LNCaP clone FGC (cell line): ENCODE measurements at regions not wholly inside any gene's neighbourhood (a gene's known extent, or its start where the extent isn't known, plus 50 kb on each side); places are given as distances from the start of the nearest gene placed in this dataset.

Experiments used
- DNase-seq: peaks from one replicate; pipeline ENCODE4 v3.0.0-alpha.2; 2011; ENCODE audit warnings: low read depth
- H3K4me3 ChIP-seq: 2 replicates; pipeline ENCODE4 v1.5.1; 2011; ENCODE audit warnings: mild to moderate bottlenecking, low read depth, low read length, control low read depth
- CTCF ChIP-seq: IDR thresholded peaks from 2 replicates; pipeline ENCODE4 v1.5.1; 2012; ENCODE audit warnings: mild to moderate bottlenecking; ENCODE audit not compliant: control insufficient read depth, insufficient read depth; ENCODE audit errors: extremely low read depth

- DNase-seq: no peak
- no peak for TF ChIP-seq CTCF
- H3K4me3 ChIP-seq: no peak overlapping the region
These were observed 392.3 kb upstream of the MEF2C start for GRCh38 chr5:89275066-89275855.

- no peak overlapping the region for H3K4me3 ChIP-seq
- DNase-seq: no peak
- TF ChIP-seq CTCF: no peak
These were observed 390.3 kb upstream of the MEF2C start for GRCh38 chr5:89273289-89273688.

GRCh38 chr5:89270901-89271300 lies 387.9 kb upstream of the MEF2C start:
- TF ChIP-seq CTCF: no peak
- no peak for DNase-seq
- no peak overlapping the region for H3K4me3 ChIP-seq

- DNase-seq: no peak
- H3K4me3 ChIP-seq: no peak overlapping the region
- no peak for TF ChIP-seq CTCF
These were observed 386.7 kb upstream of the MEF2C start for GRCh38 chr5:89269721-89270120.

GRCh38 chr5:89268460-89268859 lies 385.5 kb upstream of the MEF2C start:
- no peak overlapping the region for H3K4me3 ChIP-seq
- DNase-seq: no peak

GRCh38 chr5:89267788-89268187 lies 384.8 kb upstream of the MEF2C start:
- TF ChIP-seq CTCF: no peak
- no peak for DNase-seq
- no peak overlapping the region for H3K4me3 ChIP-seq

More at GRCh38 chr5:89268460-89268859, 385.5 kb upstream of the MEF2C start:
- TF ChIP-seq CTCF: no peak
